Endothelial cell (in vitro differentiated cells): ENCODE measurements at regions not wholly inside any gene's neighbourhood (a gene's known extent, or its start where the extent isn't known, plus 50 kb on each side); places are given as distances from the start of the nearest gene placed in this dataset.
A peak's percentile ranks its signal among the peaks of the same experiment; 100 is the strongest.

Experiments
- DNase-seq: peaks from one replicate; pipeline ENCODE4 v3.0.0; 2021; ENCODE audit warnings: low spot score
- H3K27ac Mint-ChIP-seq: one replicate; pipeline ENCODE4 v1.8.0; 2021; ENCODE audit warnings: mixed read lengths, inconsistent platforms; ENCODE audit not compliant: unreplicated experiment
- H3K27me3 Mint-ChIP-seq: one replicate; pipeline ENCODE4 v1.8.0; 2021; ENCODE audit warnings: mild to moderate bottlenecking, moderate library complexity, mixed read lengths, inconsistent platforms; ENCODE audit not compliant: unreplicated experiment
- H3K36me3 Mint-ChIP-seq: one replicate; pipeline ENCODE4 v1.8.0; 2021; ENCODE audit warnings: mild to moderate bottlenecking, low read depth, mixed read lengths, inconsistent platforms; ENCODE audit not compliant: unreplicated experiment
- H3K4me1 Mint-ChIP-seq: one replicate; pipeline ENCODE4 v1.8.0; 2021; ENCODE audit warnings: mild to moderate bottlenecking, mixed read lengths, inconsistent platforms; ENCODE audit not compliant: unreplicated experiment
- H3K4me3 Mint-ChIP-seq: one replicate; pipeline ENCODE4 v1.8.0; 2021; ENCODE audit warnings: mild to moderate bottlenecking, mixed read lengths, inconsistent platforms; ENCODE audit not compliant: unreplicated experiment
- H3K9me3 Mint-ChIP-seq: one replicate; pipeline ENCODE4 v1.8.0; 2021; ENCODE audit warnings: mixed read lengths, inconsistent platforms; ENCODE audit not compliant: unreplicated experiment
- CTCF ChIP-seq: fragments of 200-600 bp; sonication (generic); IDR thresholded peaks from one replicate; pipeline ENCODE4 v1.5.0; 2021; ENCODE audit warnings: antibody characterized with exemption; ENCODE audit not compliant: unreplicated experiment

DNA sequence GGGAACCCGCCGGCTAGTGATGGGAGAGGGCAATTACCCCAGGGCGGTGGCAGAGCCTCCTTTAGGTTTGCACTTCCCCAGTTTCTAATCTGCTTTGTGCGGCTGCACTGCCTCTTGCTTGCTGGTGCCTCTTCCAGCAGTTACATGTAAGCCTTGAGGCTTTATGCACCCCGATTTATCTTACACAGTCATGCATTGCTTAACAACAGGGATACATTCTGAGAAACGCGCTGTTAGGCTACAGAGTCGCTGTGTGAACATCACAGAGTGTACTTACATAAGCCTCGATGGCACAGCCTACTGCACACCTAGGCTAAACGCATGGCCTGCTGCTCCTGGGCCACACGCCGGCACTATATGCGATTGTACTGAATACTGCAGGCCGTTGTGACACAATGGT lies 155.6 kb upstream of the MKI67 start:
- peaks cover 10% of the 10 kb centered on the region for H3K27me3 Mint-ChIP-seq
- no peak for DNase-seq
- H3K27ac Mint-ChIP-seq, result no peak overlapping the region
- H3K36me3 Mint-ChIP-seq, result no peaks in the 10 kb centered on the region
- H3K4me3 Mint-ChIP-seq, result no peak overlapping the region
- H3K9me3 Mint-ChIP-seq, result no peaks in the 10 kb centered on the region
- H3K4me1 Mint-ChIP-seq, result no peaks in the 10 kb centered on the region
- TF ChIP-seq CTCF, result no peak

DNA sequence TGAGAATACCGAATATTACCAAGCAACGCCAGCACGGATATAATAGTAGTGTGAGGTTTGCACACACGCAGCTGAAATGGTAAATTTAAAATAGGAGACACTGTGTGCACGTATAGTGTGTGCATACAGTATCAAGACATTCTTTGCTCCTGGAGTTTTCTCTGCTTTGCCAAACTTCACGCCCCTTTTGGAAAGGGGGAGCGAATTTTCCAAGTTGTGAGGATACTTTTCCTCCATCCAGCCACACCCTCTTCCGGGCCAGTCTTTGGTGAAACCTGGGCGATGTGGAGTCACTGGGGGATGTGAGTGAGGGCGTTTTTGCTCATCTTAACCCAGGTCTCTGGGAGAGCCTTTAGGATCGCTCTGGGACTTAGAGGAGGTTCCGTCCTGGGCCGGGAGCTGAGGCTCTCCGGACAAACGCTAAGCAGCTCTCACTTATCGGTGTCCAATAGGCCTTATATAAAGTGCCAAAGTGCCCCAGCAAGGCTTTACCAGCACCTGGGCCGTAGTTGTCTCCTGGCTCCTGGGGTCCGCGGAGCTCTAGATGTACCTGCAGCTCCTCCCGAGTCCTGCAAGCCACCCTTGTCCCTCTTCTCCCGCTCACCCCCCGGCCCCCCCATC lies 160.0 kb upstream of the MKI67 start:
- Mint-ChIP-seq H3K9me3 (peaks cover 10% of the 10 kb centered on the region), H3K4me1 (no peaks in the 10 kb centered on the region), H3K27ac (no peak overlapping the region), H3K27me3 (peaks cover 17% of the 10 kb centered on the region), H3K36me3 (peaks cover 7% of the 10 kb centered on the region), H3K4me3 (no peak overlapping the region)
- DNase-seq, result no peak
- no peak for TF ChIP-seq CTCF

DNA sequence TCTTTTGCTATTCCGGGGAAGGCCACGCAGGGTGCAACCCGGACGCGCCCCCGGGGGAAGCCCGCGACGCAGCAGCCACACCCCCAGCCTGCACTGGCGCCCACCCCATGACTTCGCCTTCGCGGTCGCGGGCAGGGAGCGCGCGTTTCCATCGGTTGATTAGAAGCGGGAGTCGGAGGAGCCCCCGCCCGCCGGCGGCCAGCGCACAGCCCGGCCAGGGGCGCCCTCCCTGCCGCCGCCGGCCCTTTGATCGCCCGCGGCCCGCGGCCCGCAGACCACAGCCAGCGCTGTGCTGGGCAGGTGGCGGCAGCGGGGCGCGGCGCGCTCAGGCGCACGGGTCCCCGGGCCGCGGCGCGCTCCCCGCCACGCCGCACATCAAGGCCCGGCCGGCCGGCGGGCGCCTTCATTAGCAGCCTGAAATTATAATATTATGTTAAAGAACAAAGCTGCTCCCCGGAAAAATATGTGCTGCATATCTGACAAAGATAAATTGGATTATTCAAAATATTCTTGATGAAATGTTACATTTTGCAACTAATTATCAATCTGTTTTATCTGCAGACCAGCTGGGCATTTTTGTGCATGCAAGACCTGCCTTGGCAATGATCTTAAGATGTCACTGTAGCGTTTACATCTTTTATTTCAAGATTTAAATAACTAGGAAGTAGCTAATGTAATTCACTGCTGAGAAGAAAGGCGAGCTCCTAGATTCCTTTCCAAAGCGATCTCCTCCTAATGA lies 160.7 kb upstream of the MKI67 start:
- Mint-ChIP-seq H3K4me1 (no peaks in the 10 kb centered on the region), H3K36me3 (peaks cover 8% of the 10 kb centered on the region), H3K9me3 (peaks cover 11% of the 10 kb centered on the region), H3K4me3 (no peak overlapping the region), H3K27ac (no peak overlapping the region), H3K27me3 (peaks cover 17% of the 10 kb centered on the region)
- peak; percentile 11 for DNase-seq
- no peak for TF ChIP-seq CTCF

DNA sequence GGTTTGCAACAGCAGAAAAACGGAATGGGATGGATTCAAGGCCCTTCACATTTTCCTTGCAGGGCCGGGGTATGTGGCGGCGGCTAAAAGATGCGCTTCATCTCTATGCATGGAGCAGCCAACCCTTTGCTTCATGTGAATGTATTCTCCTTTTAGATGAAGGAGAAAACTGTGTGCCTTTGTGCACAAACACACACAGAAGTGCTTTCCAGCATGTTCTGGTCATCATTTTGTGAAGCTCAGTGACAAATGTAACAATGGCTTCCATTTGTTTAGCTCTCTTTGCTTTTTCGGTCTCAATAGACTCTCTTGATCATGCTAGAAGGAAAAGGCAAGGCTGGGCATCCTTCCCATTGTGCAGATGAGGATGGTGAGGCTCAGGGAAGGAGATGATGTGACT lies 161.7 kb upstream of the MKI67 start:
- H3K4me3 Mint-ChIP-seq, result no peak overlapping the region
- peaks cover 11% of the 10 kb centered on the region for H3K9me3 Mint-ChIP-seq
- H3K36me3 Mint-ChIP-seq, result peaks cover 8% of the 10 kb centered on the region
- H3K27me3 Mint-ChIP-seq, result peaks cover 17% of the 10 kb centered on the region
- no peaks in the 10 kb centered on the region for H3K4me1 Mint-ChIP-seq
- no peak for DNase-seq
- no peak overlapping the region for H3K27ac Mint-ChIP-seq
- no peak for TF ChIP-seq CTCF

- TF ChIP-seq CTCF, result no peak
- Mint-ChIP-seq H3K27ac (no peak overlapping the region), H3K9me3 (peaks cover 11% of the 10 kb centered on the region), H3K36me3 (peaks cover 8% of the 10 kb centered on the region), H3K4me1 (no peaks in the 10 kb centered on the region), H3K4me3 (no peak overlapping the region), H3K27me3 (peaks cover 14% of the 10 kb centered on the region)
- DNase-seq, result no peak
These were observed 163.4 kb upstream of the MKI67 start for GRCh38 chr10:128289621-128290020.
